IMR-90 (cell line): ENCODE measurements at regions not wholly inside any gene's neighbourhood (a gene's known extent, or its start where the extent isn't known, plus 50 kb on each side); places are given as distances from the start of the nearest gene placed in this dataset.

Experiments used
- ATAC-seq: fragments of 200-7000 bp; cut with Tn5 transposase; 2 replicates; pipeline ENCODE4 v1.9.1; 2020; ENCODE audit warnings: low read depth, mild to moderate bottlenecking, moderate library complexity
- BruUV-seq: library from RNA; stranded (reverse); fragments of 400-500 nt; replicated peaks from 2 replicates; lab custom pipeline; 2021; lab: Mats Ljungman, UMichigan
- CTCF ChIA-PET: fragments of 300-600 bp; formaldehyde crosslinking; extraction: SDS; loops from one replicate; lab custom pipeline; 2021; ENCODE audit warnings: antibody characterized with exemption; lab: Yijun Ruan, JAX
- POLR2A ChIA-PET: fragments of 300-600 bp; sonication (Branson Sonifier 250); formaldehyde crosslinking; loops from one replicate; lab custom pipeline; 2022; ENCODE audit warnings: antibody characterized with exemption; ENCODE audit not compliant: unreplicated experiment; lab: Charles Lee
- DNase-seq: peaks from one replicate; pipeline ENCODE4 v3.0.0; 2013
- H2AFZ ChIP-seq: replicated peaks from 2 replicates; pipeline ENCODE3; 2013; ENCODE audit warnings: low read length, mild to moderate bottlenecking; ENCODE audit not compliant: poor library complexity
- H2AK5ac ChIP-seq: 2 replicates; pipeline ENCODE4 v1.6.1; 2013; ENCODE audit warnings: low read depth, low read length, inconsistent platforms
- H2AK9ac ChIP-seq: replicated peaks from 2 replicates; pipeline ENCODE3; 2013; ENCODE audit warnings: mild to moderate bottlenecking, low read depth, low read length, moderate library complexity; ENCODE audit not compliant: poor library complexity
- H2BK120ac ChIP-seq: 2 replicates; pipeline ENCODE4 v1.6.1; 2013; ENCODE audit warnings: low read depth, low read length, inconsistent platforms
- H2BK15ac ChIP-seq: 3 replicates; pipeline ENCODE4 v1.6.1; 2013; ENCODE audit warnings: low read depth, low read length, inconsistent platforms
- H2BK20ac ChIP-seq: 2 replicates; pipeline ENCODE4 v1.6.1; 2013; ENCODE audit warnings: low read depth, mild to moderate bottlenecking, inconsistent platforms, low read length, moderate library complexity
- H2BK5ac ChIP-seq: 2 replicates; pipeline ENCODE4 v1.6.1; 2013; ENCODE audit warnings: mild to moderate bottlenecking, low read depth, low read length, inconsistent platforms; ENCODE audit not compliant: poor library complexity, severe bottlenecking
- H3K14ac ChIP-seq: replicated peaks from 2 replicates; pipeline ENCODE4 v1.6.1; 2013; ENCODE audit warnings: low read depth, low read length, inconsistent platforms
- H3K18ac ChIP-seq: 2 replicates; pipeline ENCODE4 v1.6.1; 2013; ENCODE audit warnings: low read depth, low read length, control low read depth
- H3K23ac ChIP-seq: 2 replicates; pipeline ENCODE4 v1.6.1; 2013; ENCODE audit warnings: low read depth, low read length, inconsistent platforms
- H3K27ac ChIP-seq: 2 replicates; pipeline ENCODE4 v1.5.1; 2013; ENCODE audit warnings: mild to moderate bottlenecking, control low read depth, low read length; ENCODE audit not compliant: insufficient read depth
- H3K27me3 ChIP-seq: 2 replicates; pipeline ENCODE4 v1.6.1; 2013; ENCODE audit warnings: low read length; ENCODE audit not compliant: control insufficient read depth, insufficient read depth
- H3K36me3 ChIP-seq: 2 replicates; pipeline ENCODE4 v1.6.1; 2013; ENCODE audit warnings: low read length, mixed read lengths; ENCODE audit not compliant: control insufficient read depth, insufficient read depth
- H3K4ac ChIP-seq: 2 replicates; pipeline ENCODE4 v1.6.1; 2013; ENCODE audit warnings: low read depth, low read length, inconsistent platforms
- H3K4me1 ChIP-seq: 2 replicates; pipeline ENCODE4 v1.6.1; 2013; ENCODE audit warnings: low read length, mixed read lengths; ENCODE audit not compliant: control insufficient read depth, insufficient read depth
- H3K4me2 ChIP-seq: 2 replicates; pipeline ENCODE4 v1.6.1; 2013; ENCODE audit warnings: low read depth, mild to moderate bottlenecking, control low read depth, low read length, moderate library complexity
- H3K4me3 ChIP-seq: 2 replicates; pipeline ENCODE4 v1.5.1; 2013; ENCODE audit warnings: low read depth, mild to moderate bottlenecking, control low read depth, low read length, moderate library complexity; ENCODE audit not compliant: insufficient read depth
- H3K56ac ChIP-seq: 2 replicates; pipeline ENCODE4 v1.6.1; 2013; ENCODE audit warnings: low read length, inconsistent platforms; ENCODE audit not compliant: insufficient read depth; ENCODE audit errors: extremely low read depth
- H3K79me1 ChIP-seq, 2 experiments: 2 replicates each; pipeline ENCODE4 v1.6.1; 2013; ENCODE audit warnings: low read length in 2 of 2, inconsistent platforms in 1 of 2, low read depth in 1 of 2
- H3K9ac ChIP-seq: 2 replicates; pipeline ENCODE4 v1.6.1; 2013; ENCODE audit warnings: low read depth, low read length, control low read depth
- H3K9me1 ChIP-seq: 2 replicates; pipeline ENCODE4 v1.6.1; 2013; ENCODE audit warnings: low read length, inconsistent platforms; ENCODE audit not compliant: insufficient read depth
- H3K9me3 ChIP-seq: 2 replicates; pipeline ENCODE4 v1.6.1; 2013; ENCODE audit warnings: low read length; ENCODE audit not compliant: control insufficient read depth, insufficient read depth
- H4K20me1 ChIP-seq: 2 replicates; pipeline ENCODE4 v1.6.1; 2013; ENCODE audit warnings: low read length, inconsistent platforms; ENCODE audit not compliant: insufficient read depth
- H4K5ac ChIP-seq: 2 replicates; pipeline ENCODE4 v1.6.1; 2013; ENCODE audit warnings: mild to moderate bottlenecking, low read depth, low read length, control low read depth
- H4K8ac ChIP-seq, 2 experiments: 2 replicates each; pipeline ENCODE4 v1.6.1; 2013; ENCODE audit warnings: low read depth in 2 of 2, low read length in 2 of 2, control low read depth in 1 of 2, inconsistent platforms in 1 of 2
- H4K91ac ChIP-seq: 2 replicates; pipeline ENCODE4 v1.6.1; 2013; ENCODE audit warnings: low read depth, low read length, inconsistent platforms; ENCODE audit not compliant: insufficient read depth
- CEBPB ChIP-seq: IDR thresholded peaks from 2 replicates; pipeline ENCODE4 v1.6.1; 2012; ENCODE audit warnings: low read depth, low read length, improper control_type of control experiment
- CHD1 ChIP-seq: IDR thresholded peaks from 2 replicates; pipeline ENCODE4 v1.6.1; 2012; ENCODE audit warnings: low read depth, low read length, improper control_type of control experiment
- MAFK ChIP-seq: IDR thresholded peaks from 2 replicates; pipeline ENCODE4 v1.6.1; 2012; ENCODE audit warnings: low read depth, low read length, improper control_type of control experiment
- MAZ ChIP-seq: IDR thresholded peaks from 2 replicates; pipeline ENCODE4 v1.6.1; 2012; ENCODE audit warnings: low read depth, mild to moderate bottlenecking, low read length, improper control_type of control experiment, moderate library complexity, borderline replicate concordance
- NFE2L2 ChIP-seq: fragments of 150-350 bp; IDR thresholded peaks from 2 replicates; pipeline ENCODE4 v1.6.1; 2016; ENCODE audit warnings: low read depth, mild to moderate bottlenecking, low read length
- POLR2A ChIP-seq: IDR thresholded peaks from 2 replicates; pipeline ENCODE4 v1.6.1; 2012; ENCODE audit warnings: mild to moderate bottlenecking, low read depth, low read length
- RCOR1 ChIP-seq: IDR thresholded peaks from 2 replicates; pipeline ENCODE4 v1.6.1; 2012; ENCODE audit warnings: mild to moderate bottlenecking, low read length, improper control_type of control experiment; ENCODE audit not compliant: insufficient replicate concordance
- RFX5 ChIP-seq: IDR thresholded peaks from 2 replicates; pipeline ENCODE4 v1.8.0; 2012; ENCODE audit warnings: low read depth, mild to moderate bottlenecking, low read length, moderate library complexity
- SMC3 ChIP-seq: fragments of 150-350 bp; IDR thresholded peaks from 2 replicates; pipeline ENCODE4 v1.6.1; 2016; ENCODE audit warnings: low read depth, mild to moderate bottlenecking, antibody characterized with exemption, low read length, moderate library complexity
- WGBS, 2 experiments: methylation state at CpG; one replicate each; pipeline versions ENCODE4 v1.1.5 to v1.1.7; 2013; ENCODE audit warnings: missing lambda C conversion rate in 2 of 2; ENCODE audit not compliant: insufficient read length in 1 of 2; ENCODE audit errors: extremely low coverage in 2 of 2; 5-methylcytosine and 5-hydroxymethylcytosine counted together
- dilution Hi-C: fragments of 300-500 bp; cut with HindIII; formaldehyde crosslinking; loops from one replicate; pipeline ENCODE4 v1.14.3; 2018; ENCODE audit warnings: low sequenced_read_pairs; ENCODE audit not compliant: unreplicated experiment
- in situ Hi-C: fragments of 300-500 bp; cut with MboI; formaldehyde crosslinking; loops from 3 replicates; pipeline ENCODE4 v1.14.3; 2019; ENCODE audit warnings: low sequenced_read_pairs, inconsistent platforms, mixed read lengths
- intact Hi-C: fragments of 100-400 bp; cut with micrococcal nuclease; formaldehyde crosslinking; loops from 2 replicates; pipeline ENCODE4 v1.10.0; 2022
- TF ChIP-seq, protein P1 (sequence below): conservative IDR thresholded peaks from 2 replicates; pipeline ENCODE4 v1.5.1; 2012; ENCODE audit warnings: mild to moderate bottlenecking, low read depth, low read length, improper control_type of control experiment
- TF ChIP-seq, protein P2 (sequence below): fragments of 150-350 bp; IDR thresholded peaks from 2 replicates; pipeline ENCODE4 v1.6.1; 2016; ENCODE audit warnings: low read depth, mild to moderate bottlenecking, low read length, moderate library complexity, borderline replicate concordance
- TF ChIP-seq, protein P3 (sequence below): fragments of 150-350 bp; IDR thresholded peaks from 2 replicates; pipeline ENCODE4 v1.6.1; 2017; ENCODE audit warnings: mild to moderate bottlenecking, antibody characterized with exemption, low read length, low read depth

DNA sequence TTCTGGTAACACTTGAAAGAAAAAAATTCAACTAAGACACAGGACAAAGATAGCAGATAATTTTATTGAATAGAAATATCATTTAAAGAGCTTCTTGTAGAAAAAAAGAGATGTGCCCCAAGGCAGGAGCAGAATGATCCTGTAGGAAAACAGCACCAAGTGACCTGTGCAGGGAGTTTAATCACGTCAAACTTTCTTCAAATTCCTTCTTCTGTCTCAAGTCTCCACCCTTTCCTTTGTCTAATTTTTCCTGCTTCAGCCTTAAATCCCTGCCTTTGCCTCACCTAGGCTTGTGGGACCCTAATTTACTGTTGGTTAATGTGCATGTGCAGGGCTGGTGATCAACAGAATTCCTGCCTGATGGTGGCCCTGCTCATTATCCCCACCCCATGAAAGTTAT is 481.4 kb downstream of the IPMK start:
- Histone ChIP-seq H3K27ac (no peak overlapping the region), H3K14ac (no peak overlapping the region), H3K79me1 (no peaks in the 10 kb centered on the region), H3K4me1 (no peaks in the 10 kb centered on the region), H4K5ac (no peak overlapping the region), H3K9me1 (no peaks in the 10 kb centered on the region), H3K4me3 (no peak overlapping the region), H3K56ac (no peak overlapping the region), H3K18ac (no peak overlapping the region), H3K4me2 (no peak overlapping the region), H2AK9ac (no peak overlapping the region), H3K9ac (no peak overlapping the region), H4K8ac (no peak overlapping the region), H2BK20ac (no peak overlapping the region), H3K4ac (no peak overlapping the region), H4K20me1 (no peaks in the 10 kb centered on the region), H3K23ac (no peak overlapping the region), H3K36me3 (no peaks in the 10 kb centered on the region), H4K91ac (no peak overlapping the region), H2AK5ac (no peak overlapping the region), H2BK5ac (no peak overlapping the region), H3K27me3 (no peaks in the 10 kb centered on the region), H2BK15ac (no peak overlapping the region), H3K9me3 (no peaks in the 10 kb centered on the region), H2BK120ac (no peak overlapping the region), H2AFZ (no peak overlapping the region)
- no TSS peak for BruUV-seq
- no peak for DNase-seq
- dilution Hi-C loops (no loop called here), intact Hi-C loops (no loop called here), in situ Hi-C loops (no loop called here)
- TF ChIP-seq POLR2A (no peak), SMC3 (no peak), CHD1 (no peak), NFE2L2 (no peak), RFX5 (no peak), MAFK (no peak), RCOR1 (no peak), MAZ (no peak), CEBPB (no peak)
- TF ChIP-seq, protein P1, sequence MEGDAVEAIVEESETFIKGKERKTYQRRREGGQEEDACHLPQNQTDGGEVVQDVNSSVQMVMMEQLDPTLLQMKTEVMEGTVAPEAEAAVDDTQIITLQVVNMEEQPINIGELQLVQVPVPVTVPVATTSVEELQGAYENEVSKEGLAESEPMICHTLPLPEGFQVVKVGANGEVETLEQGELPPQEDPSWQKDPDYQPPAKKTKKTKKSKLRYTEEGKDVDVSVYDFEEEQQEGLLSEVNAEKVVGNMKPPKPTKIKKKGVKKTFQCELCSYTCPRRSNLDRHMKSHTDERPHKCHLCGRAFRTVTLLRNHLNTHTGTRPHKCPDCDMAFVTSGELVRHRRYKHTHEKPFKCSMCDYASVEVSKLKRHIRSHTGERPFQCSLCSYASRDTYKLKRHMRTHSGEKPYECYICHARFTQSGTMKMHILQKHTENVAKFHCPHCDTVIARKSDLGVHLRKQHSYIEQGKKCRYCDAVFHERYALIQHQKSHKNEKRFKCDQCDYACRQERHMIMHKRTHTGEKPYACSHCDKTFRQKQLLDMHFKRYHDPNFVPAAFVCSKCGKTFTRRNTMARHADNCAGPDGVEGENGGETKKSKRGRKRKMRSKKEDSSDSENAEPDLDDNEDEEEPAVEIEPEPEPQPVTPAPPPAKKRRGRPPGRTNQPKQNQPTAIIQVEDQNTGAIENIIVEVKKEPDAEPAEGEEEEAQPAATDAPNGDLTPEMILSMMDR, result no peak
- TF ChIP-seq, protein P2, sequence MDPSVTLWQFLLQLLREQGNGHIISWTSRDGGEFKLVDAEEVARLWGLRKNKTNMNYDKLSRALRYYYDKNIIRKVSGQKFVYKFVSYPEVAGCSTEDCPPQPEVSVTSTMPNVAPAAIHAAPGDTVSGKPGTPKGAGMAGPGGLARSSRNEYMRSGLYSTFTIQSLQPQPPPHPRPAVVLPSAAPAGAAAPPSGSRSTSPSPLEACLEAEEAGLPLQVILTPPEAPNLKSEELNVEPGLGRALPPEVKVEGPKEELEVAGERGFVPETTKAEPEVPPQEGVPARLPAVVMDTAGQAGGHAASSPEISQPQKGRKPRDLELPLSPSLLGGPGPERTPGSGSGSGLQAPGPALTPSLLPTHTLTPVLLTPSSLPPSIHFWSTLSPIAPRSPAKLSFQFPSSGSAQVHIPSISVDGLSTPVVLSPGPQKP, result no peak
- TF ChIP-seq, protein P3, sequence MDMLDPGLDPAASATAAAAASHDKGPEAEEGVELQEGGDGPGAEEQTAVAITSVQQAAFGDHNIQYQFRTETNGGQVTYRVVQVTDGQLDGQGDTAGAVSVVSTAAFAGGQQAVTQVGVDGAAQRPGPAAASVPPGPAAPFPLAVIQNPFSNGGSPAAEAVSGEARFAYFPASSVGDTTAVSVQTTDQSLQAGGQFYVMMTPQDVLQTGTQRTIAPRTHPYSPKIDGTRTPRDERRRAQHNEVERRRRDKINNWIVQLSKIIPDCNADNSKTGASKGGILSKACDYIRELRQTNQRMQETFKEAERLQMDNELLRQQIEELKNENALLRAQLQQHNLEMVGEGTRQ, result no peak
- CTCF ChIA-PET, result no interaction called here
- no peak for ATAC-seq
- POLR2A ChIA-PET, result no interaction called here
- WGBS, 2 experiments, result no CpG with 5 or more reads among the region's 1 CpG
